Muscle of leg (tissue), 3 donors: ENCODE measurements at regions not wholly inside any gene's neighbourhood (a gene's known extent, or its start where the extent isn't known, plus 50 kb on each side); places are given as distances from the start of the nearest gene placed in this dataset.

Source experiments
- DNase-seq: peaks from one replicate; pipeline ENCODE4 v3.0.0; 2013
- H3K27ac ChIP-seq: one replicate; pipeline ENCODE4 v1.5.1; 2013; ENCODE audit warnings: mild to moderate bottlenecking, low read length, control low read depth
- H3K27me3 ChIP-seq: one replicate; pipeline ENCODE4 v1.6.1; 2013; ENCODE audit warnings: low read length; ENCODE audit not compliant: control insufficient read depth, insufficient read depth
- H3K36me3 ChIP-seq: one replicate; pipeline ENCODE4 v1.6.1; 2013; ENCODE audit warnings: low read length; ENCODE audit not compliant: control insufficient read depth, insufficient read depth
- H3K4me1 ChIP-seq: one replicate; pipeline ENCODE4 v1.6.1; 2013; ENCODE audit warnings: low read length; ENCODE audit not compliant: control insufficient read depth, insufficient read depth
- H3K4me3 ChIP-seq: one replicate; pipeline ENCODE4 v1.5.1; 2013; ENCODE audit warnings: low read length, control low read depth
- H3K9me3 ChIP-seq: replicated peaks from 2 replicates; pipeline ENCODE4 v1.6.1; 2013; ENCODE audit warnings: low read depth, low read length; ENCODE audit not compliant: control insufficient read depth
- WGBS: methylation state at CpG from one replicate; pipeline ENCODE4 v1.1.5; 2013; ENCODE audit warnings: missing lambda C conversion rate; ENCODE audit not compliant: insufficient coverage; 5-methylcytosine and 5-hydroxymethylcytosine counted together

DNA sequence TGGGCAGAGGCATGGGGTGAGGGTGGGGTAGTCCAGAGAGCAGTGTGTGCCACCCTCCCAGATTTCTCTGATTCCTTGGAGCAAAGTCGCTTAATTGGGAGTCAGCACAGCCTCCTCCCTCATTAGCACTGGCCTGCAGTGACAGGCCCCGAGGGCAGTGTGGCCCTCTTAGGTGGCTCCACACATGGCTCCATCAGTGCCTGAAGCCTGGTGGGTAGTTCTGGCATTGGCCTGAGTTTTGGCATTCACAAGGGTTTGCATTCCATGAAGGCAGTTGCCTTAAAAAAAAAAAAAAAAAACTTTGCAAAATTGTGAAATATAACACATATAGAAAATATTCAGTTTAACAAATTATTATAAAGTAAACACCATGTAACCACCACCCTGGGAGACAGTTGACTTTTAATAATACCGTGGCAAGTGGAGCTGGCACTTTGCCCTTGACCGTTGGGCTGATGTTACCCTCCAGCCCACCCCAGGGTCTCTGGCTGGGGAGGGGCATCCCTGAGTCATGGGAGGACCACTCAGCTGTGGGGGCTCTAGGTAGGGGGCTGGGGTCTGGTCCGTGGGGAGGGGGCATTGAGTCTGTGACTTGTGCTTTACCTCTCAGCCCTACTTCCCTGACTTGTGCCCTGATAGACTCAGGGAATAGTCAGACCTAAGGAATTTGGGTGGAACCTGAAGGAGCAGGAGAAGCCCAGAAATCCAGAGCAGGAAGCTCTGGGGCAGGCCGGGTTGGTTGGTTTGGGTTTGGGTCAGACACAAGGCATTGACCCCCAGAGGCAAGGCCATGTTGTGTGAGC is 51.3 kb upstream of the PITX1 start:
- Histone ChIP-seq H3K4me1 (no peaks in the 10 kb centered on the region), H3K4me3 (no peak overlapping the region), H3K27me3 (peaks cover 10% of the 10 kb centered on the region), H3K9me3 (peaks cover 12% of the 10 kb centered on the region), H3K36me3 (no peaks in the 10 kb centered on the region), H3K27ac (no peak overlapping the region)
- WGBS: 83% methylated on average over 1 of the region's 6 CpGs
- DNase-seq: no peak
